K562 (cell line): ENCODE measurements at regions not wholly inside any gene's neighbourhood (a gene's known extent, or its start where the extent isn't known, plus 50 kb on each side); places are given as distances from the start of the nearest gene placed in this dataset.

ENCODE experiments used
- ATF6 ChIP-seq: sonication (generic); formaldehyde crosslinking; IDR thresholded peaks from 2 replicates; pipeline ENCODE4 v1.4.0; 2020; ENCODE audit warnings: mild to moderate bottlenecking, missing genetic modification reagents
- CTCF ChIP-seq, 3 experiments: IDR thresholded peaks in 2 of 3; conservative IDR thresholded peaks in 1 of 3; 2 replicates each; pipeline ENCODE4 v1.5.1; 2011 to 2012; ENCODE audit warnings: low read length in 3 of 3, mild to moderate bottlenecking in 3 of 3, control low read depth in 2 of 3, improper control_type of control experiment in 1 of 3, inconsistent platforms in 1 of 3, low read depth in 1 of 3, mixed read lengths in 1 of 3, moderate library complexity in 1 of 3; ENCODE audit not compliant: insufficient read depth in 2 of 3
- EP400 ChIP-seq: fragments of 450-650 bp; IDR thresholded peaks from 2 replicates; pipeline ENCODE4 v1.6.1; 2017; ENCODE audit warnings: antibody characterized with exemption, mild to moderate bottlenecking, moderate library complexity
- NFXL1 ChIP-seq: fragments of 450-650 bp; formaldehyde crosslinking; IDR thresholded peaks from 2 replicates; pipeline ENCODE4 v1.4.0; 2021; ENCODE audit warnings: mild to moderate bottlenecking
- REST ChIP-seq, 2 experiments: fragments of 450-650 bp; formaldehyde crosslinking in 1 of 2; IDR thresholded peaks; 2 replicates each; pipeline versions ENCODE4 v1.4.0 to v1.6.1; 2014 to 2020; ENCODE audit warnings: mild to moderate bottlenecking in 2 of 2, borderline replicate concordance in 1 of 2, low read depth in 1 of 2
- ZBTB1 ChIP-seq: sonication (generic); formaldehyde crosslinking; IDR thresholded peaks from 2 replicates; pipeline ENCODE4 v1.8.1; 2023; ENCODE audit warnings: missing genetic modification reagents, low read depth, mild to moderate bottlenecking, borderline replicate concordance
- ZBTB9 ChIP-seq: fragments of 450-650 bp; formaldehyde crosslinking; IDR thresholded peaks from 2 replicates; pipeline ENCODE4 v1.4.0; 2020; ENCODE audit warnings: mild to moderate bottlenecking, moderate library complexity

- TF ChIP-seq ATF6 (no peak), REST (IDR thresholded peaks at IDR 0.05; ENCODE audit: borderline replicate concordance) (peak; percentile 26; the same call in 1 of the 2 replicates), REST (CRISPR knock-in tag; IDR thresholded peaks at IDR 0.05; ENCODE audit: low read depth) (no peak), EP400 (no peak), NFXL1 (CRISPR knock-in tag) (no peak), ZBTB9 (CRISPR knock-in tag) (no peak), CTCF (IDR thresholded peaks at IDR 0.05 in 2 of 3, conservative IDR thresholded peaks at IDR 0.05 in 1 of 3; ENCODE audit: insufficient read depth in 2 of 3, low read depth in 1 of 3, low read length in 3 of 3) (peak; percentile 29 to 68 (median 58); a peak in 5 of 6 replicates), ZBTB1 (CRISPR knock-in tag) (no peak)
Measured at GRCh38 chr11:37946155-37946766, 1348.2 kb upstream of the RAG2 start (continued).
